ENCODE measurements at regions not wholly inside any gene's neighbourhood (a gene's known extent, or its start where the extent isn't known, plus 50 kb on each side); places are given as distances from the start of the nearest gene placed in this dataset.

- intact Hi-C loops (cut with DNase I), result loop anchor here (10.0 kb wide), 1 partner anchor 452 kb away; no protein-coding TSS in a partner anchor
- DNase-seq (ENCODE audit: low spot score), result no peak
These were observed 55.9 kb upstream of the SNX9 start for GRCh38 chr6:157766901-157767774.

GRCh38 chr6:157767775-157768156 is 55.3 kb upstream of the SNX9 start:
- intact Hi-C loops (cut with DNase I), result loop anchor here (10.0 kb wide), 1 partner anchor 453 kb away; no protein-coding TSS in a partner anchor

GRCh38 chr6:157768304-157768703 is 54.7 kb upstream of the SNX9 start:
- no peak for DNase-seq (ENCODE audit: low spot score)
- intact Hi-C loops (cut with DNase I), result loop anchor here (10.0 kb wide), 1 partner anchor 454 kb away; no protein-coding TSS in a partner anchor

More at GRCh38 chr6:157767775-157768156, 55.3 kb upstream of the SNX9 start:
- no peak for DNase-seq (ENCODE audit: low spot score)

GRCh38 chr6:157768863-157769551 is 54.0 kb upstream of the SNX9 start:
- intact Hi-C loops (cut with DNase I), result loop anchor here (10.0 kb wide), 1 partner anchor 454 kb away; no protein-coding TSS in a partner anchor
- no peak for DNase-seq (ENCODE audit: low spot score)

GRCh38 chr6:157769776-157770426 is 53.1 kb upstream of the SNX9 start:
- DNase-seq (ENCODE audit: low spot score), result no peak
- intact Hi-C loops (cut with DNase I), result loop anchor here (10.0 kb wide), 1 partner anchor 455 kb away; no protein-coding TSS in a partner anchor

- intact Hi-C loops (cut with DNase I), result no loop called here
- DNase-seq (ENCODE audit: low spot score), result no peak
These were observed 52.1 kb upstream of the SNX9 start for GRCh38 chr6:157770946-157771345.

- DNase-seq (ENCODE audit: low spot score), result no peak
- intact Hi-C loops (cut with DNase I), result no loop called here
These were observed 50.2 kb upstream of the SNX9 start for GRCh38 chr6:157772820-157773219.
